DND-41 (cell line): ENCODE measurements at regions not wholly inside any gene's neighbourhood (a gene's known extent, or its start where the extent isn't known, plus 50 kb on each side); places are given as distances from the start of the nearest gene placed in this dataset.

ENCODE experiments used
- EZH2 ChIP-seq: IDR thresholded peaks from 3 replicates; pipeline ENCODE4 v1.6.1; 2012; ENCODE audit warnings: borderline replicate concordance, low read depth, mild to moderate bottlenecking, moderate library complexity, low read length, inconsistent platforms; ENCODE audit not compliant: severe bottlenecking
- TF ChIP-seq, protein P1 (sequence below): IDR thresholded peaks from 2 replicates; pipeline ENCODE4 v1.5.1; 2012; ENCODE audit warnings: borderline replicate concordance, low read length, moderate library complexity, mild to moderate bottlenecking; ENCODE audit not compliant: poor library complexity, severe bottlenecking; ENCODE audit errors: extremely low read depth

GRCh38 chr7:142334806-142335205, 76.9 kb upstream of the PRSS58 start:
- TF ChIP-seq, protein P1, sequence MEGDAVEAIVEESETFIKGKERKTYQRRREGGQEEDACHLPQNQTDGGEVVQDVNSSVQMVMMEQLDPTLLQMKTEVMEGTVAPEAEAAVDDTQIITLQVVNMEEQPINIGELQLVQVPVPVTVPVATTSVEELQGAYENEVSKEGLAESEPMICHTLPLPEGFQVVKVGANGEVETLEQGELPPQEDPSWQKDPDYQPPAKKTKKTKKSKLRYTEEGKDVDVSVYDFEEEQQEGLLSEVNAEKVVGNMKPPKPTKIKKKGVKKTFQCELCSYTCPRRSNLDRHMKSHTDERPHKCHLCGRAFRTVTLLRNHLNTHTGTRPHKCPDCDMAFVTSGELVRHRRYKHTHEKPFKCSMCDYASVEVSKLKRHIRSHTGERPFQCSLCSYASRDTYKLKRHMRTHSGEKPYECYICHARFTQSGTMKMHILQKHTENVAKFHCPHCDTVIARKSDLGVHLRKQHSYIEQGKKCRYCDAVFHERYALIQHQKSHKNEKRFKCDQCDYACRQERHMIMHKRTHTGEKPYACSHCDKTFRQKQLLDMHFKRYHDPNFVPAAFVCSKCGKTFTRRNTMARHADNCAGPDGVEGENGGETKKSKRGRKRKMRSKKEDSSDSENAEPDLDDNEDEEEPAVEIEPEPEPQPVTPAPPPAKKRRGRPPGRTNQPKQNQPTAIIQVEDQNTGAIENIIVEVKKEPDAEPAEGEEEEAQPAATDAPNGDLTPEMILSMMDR: no peak
- no peak for TF ChIP-seq EZH2
